ENCODE measurements at regions not wholly inside any gene's neighbourhood (a gene's known extent, or its start where the extent isn't known, plus 50 kb on each side); places are given as distances from the start of the nearest gene placed in this dataset.

DNA sequence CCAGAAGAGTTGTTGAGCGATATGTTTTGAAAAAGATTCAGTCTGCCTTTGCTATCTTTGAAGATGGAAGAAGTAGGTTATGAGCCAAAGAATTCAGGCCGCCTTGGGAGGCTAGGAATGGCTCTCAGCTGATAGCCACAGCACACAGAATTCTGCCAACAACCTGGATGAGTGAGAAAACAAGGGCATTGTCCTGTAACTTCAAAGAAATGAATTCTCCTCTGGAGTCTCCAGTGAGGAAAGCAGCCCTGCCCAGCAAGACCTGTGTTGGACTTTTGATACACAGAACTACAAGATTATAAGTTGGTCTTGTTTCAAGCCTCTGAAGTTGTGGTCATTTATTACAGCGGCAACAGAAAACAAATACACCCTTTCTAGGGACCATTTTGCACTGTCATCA, 509.9 kb upstream of the ZNF608 start:
- CTCF ChIA-PET (ENCODE audit: unreplicated experiment): no interaction called here
- Histone ChIP-seq H4K20me1 (ENCODE audit: insufficient read depth, low read length) (no peaks in the 10 kb centered on the region), H3K4me1 (ENCODE audit: insufficient read depth, low read length, poor library complexity, severe bottlenecking) (no peaks in the 10 kb centered on the region), H3K27ac (ENCODE audit: low read depth, low read length, poor library complexity, severe bottlenecking) (no peak overlapping the region), H2AFZ (ENCODE audit: low read length) (no peak overlapping the region), H3K4me2 (ENCODE audit: low read length) (no peak overlapping the region), H3K4me3 (ENCODE audit: low read depth, low read length, poor library complexity, severe bottlenecking) (no peak overlapping the region), H3K36me3 (ENCODE audit: insufficient read depth, low read length) (no peaks in the 10 kb centered on the region; the same call in 1 of the 2 replicates), H3K9me3 (ENCODE audit: low read length) (peaks cover 24% of the 10 kb centered on the region; the same call in 1 of the 2 replicates), H3K79me2 (ENCODE audit: insufficient read depth, low read depth, low read length) (no peaks in the 10 kb centered on the region), H3K9me2 (ENCODE audit: insufficient read depth, low read length) (peaks cover 5% of the 10 kb centered on the region; the same call in 1 of the 2 replicates)
- POLR2A ChIA-PET: interaction anchor here (1.4 kb wide), 1 partner anchor 13 kb away, joined by 4 read pairs; no protein-coding TSS in a partner anchor
- TF ChIP-seq, protein P1, sequence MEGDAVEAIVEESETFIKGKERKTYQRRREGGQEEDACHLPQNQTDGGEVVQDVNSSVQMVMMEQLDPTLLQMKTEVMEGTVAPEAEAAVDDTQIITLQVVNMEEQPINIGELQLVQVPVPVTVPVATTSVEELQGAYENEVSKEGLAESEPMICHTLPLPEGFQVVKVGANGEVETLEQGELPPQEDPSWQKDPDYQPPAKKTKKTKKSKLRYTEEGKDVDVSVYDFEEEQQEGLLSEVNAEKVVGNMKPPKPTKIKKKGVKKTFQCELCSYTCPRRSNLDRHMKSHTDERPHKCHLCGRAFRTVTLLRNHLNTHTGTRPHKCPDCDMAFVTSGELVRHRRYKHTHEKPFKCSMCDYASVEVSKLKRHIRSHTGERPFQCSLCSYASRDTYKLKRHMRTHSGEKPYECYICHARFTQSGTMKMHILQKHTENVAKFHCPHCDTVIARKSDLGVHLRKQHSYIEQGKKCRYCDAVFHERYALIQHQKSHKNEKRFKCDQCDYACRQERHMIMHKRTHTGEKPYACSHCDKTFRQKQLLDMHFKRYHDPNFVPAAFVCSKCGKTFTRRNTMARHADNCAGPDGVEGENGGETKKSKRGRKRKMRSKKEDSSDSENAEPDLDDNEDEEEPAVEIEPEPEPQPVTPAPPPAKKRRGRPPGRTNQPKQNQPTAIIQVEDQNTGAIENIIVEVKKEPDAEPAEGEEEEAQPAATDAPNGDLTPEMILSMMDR (conservative IDR thresholded peaks at IDR 0.05; ENCODE audit: low read length): no peak
- no peak for TF ChIP-seq EZH2phosphoT487 (IDR thresholded peaks at IDR 0.05; ENCODE audit: borderline replicate concordance, low read depth, low read length)
- DNase-seq (ENCODE audit: low spot score): no peak
- intact Hi-C loops (cut with micrococcal nuclease; ENCODE audit: unreplicated experiment): no loop called here
- no TSS peak for BruUV-seq (replicated peaks)

DNA sequence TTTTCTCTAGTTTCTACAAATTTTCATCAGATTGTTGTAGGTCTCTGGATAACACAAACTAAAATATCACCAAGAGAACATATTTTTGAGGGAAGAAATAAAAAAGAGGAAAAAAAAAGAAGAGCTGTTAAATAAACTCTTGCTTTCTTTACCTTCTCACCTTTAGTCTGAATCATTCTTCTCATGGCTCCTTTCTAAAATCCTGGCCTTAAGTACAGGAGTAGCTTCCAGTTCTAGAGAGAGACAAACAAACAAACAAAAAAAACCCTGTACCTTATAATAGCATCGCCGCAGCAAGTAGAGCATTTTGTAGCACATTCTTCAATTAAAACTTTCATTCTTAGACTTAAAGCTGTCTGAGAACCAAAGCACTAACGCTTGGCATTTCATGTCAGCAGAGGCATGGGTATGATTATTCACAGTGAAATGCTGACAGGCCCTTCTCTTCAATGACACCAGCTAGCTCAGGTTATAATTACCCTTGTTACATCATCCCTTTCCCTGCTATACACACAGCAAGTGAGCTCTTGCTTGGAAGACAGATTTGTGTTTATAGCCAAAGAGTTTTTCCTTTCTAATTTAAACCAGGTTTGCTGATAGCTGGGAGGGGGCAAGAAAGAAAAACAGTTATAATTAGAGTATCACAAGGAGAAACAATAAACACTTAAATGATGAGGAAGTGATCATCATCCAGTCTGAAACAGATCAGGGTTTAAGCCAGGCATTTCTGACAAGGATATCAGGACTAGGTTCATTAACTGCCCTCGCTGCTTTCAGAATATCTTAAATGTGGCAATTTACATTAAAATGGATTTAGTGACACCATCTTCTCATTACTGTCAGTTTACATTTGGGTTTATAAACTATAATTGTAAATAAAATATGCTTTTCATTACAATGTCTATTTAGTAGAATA, 510.9 kb upstream of the ZNF608 start:
- no peak overlapping the region for H2AFZ ChIP-seq (ENCODE audit: low read length)
- no peaks in the 10 kb centered on the region for H4K20me1 ChIP-seq (ENCODE audit: insufficient read depth, low read length)
- H3K36me3 ChIP-seq (ENCODE audit: insufficient read depth, low read length): no peaks in the 10 kb centered on the region; the same call in 1 of the 2 replicates
- intact Hi-C loops (cut with micrococcal nuclease; ENCODE audit: unreplicated experiment): no loop called here
- peaks cover 31% of the 10 kb centered on the region; the same call in 1 of the 2 replicates for H3K9me3 ChIP-seq (ENCODE audit: low read length)
- TF ChIP-seq, protein P1 (conservative IDR thresholded peaks at IDR 0.05; ENCODE audit: low read length): no peak
- CTCF ChIA-PET (ENCODE audit: unreplicated experiment): no interaction called here
- DNase-seq (ENCODE audit: low spot score): no peak
- H3K9me2 ChIP-seq (ENCODE audit: insufficient read depth, low read length): peaks cover 5% of the 10 kb centered on the region; the same call in 1 of the 2 replicates
- no peaks in the 10 kb centered on the region for H3K79me2 ChIP-seq (ENCODE audit: insufficient read depth, low read depth, low read length)
- H3K4me1 ChIP-seq (ENCODE audit: insufficient read depth, low read length, poor library complexity, severe bottlenecking): no peaks in the 10 kb centered on the region
- POLR2A ChIA-PET: interaction anchor here (0.6 to 0.8 kb wide), 2 partner anchors 66 to 524 kb away, joined by 3 to 6 read pairs; no protein-coding TSS in a partner anchor
- no TSS peak for BruUV-seq (replicated peaks)
- H3K4me3 ChIP-seq (ENCODE audit: low read depth, low read length, poor library complexity, severe bottlenecking): no peak overlapping the region
- no peak overlapping the region for H3K27ac ChIP-seq (ENCODE audit: low read depth, low read length, poor library complexity, severe bottlenecking)
- H3K4me2 ChIP-seq (ENCODE audit: low read length): no peak overlapping the region

DNA sequence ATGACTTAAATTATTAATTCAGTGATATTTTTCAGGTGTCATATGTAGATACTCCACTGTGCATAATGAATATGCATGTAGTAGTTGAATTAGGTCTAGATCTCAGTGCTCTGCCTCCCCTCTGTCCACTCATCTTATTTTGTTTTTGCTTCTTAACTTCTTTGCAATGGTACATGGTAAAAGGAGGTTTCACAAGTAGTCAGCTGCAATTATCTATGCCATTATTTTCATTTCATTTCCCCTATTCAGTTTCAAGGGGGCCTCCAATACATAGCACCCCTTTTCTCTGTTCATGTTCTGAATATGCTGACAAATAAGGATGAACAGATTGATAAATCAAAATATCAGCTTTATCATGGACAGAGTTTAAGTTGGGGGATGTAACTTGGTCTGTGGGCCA, 511.6 kb upstream of the ZNF608 start:
- Histone ChIP-seq H2AFZ (ENCODE audit: low read length) (no peak overlapping the region), H3K9me2 (ENCODE audit: insufficient read depth, low read length) (peaks cover 5% of the 10 kb centered on the region; the same call in 1 of the 2 replicates), H3K4me3 (ENCODE audit: low read depth, low read length, poor library complexity, severe bottlenecking) (no peak overlapping the region), H3K27ac (ENCODE audit: low read depth, low read length, poor library complexity, severe bottlenecking) (no peak overlapping the region), H3K4me2 (ENCODE audit: low read length) (no peak overlapping the region), H3K79me2 (ENCODE audit: insufficient read depth, low read depth, low read length) (no peaks in the 10 kb centered on the region), H3K9me3 (ENCODE audit: low read length) (peaks cover 31% of the 10 kb centered on the region; the same call in 1 of the 2 replicates), H3K36me3 (ENCODE audit: insufficient read depth, low read length) (no peaks in the 10 kb centered on the region; the same call in 1 of the 2 replicates), H4K20me1 (ENCODE audit: insufficient read depth, low read length) (no peaks in the 10 kb centered on the region), H3K4me1 (ENCODE audit: insufficient read depth, low read length, poor library complexity, severe bottlenecking) (no peaks in the 10 kb centered on the region)
- BruUV-seq (replicated peaks): no TSS peak
- ChIA-PET CTCF (ENCODE audit: unreplicated experiment) (no interaction called here), POLR2A (interaction anchor here (0.6 kb wide), 1 partner anchor 525 kb away, joined by 6 read pairs; no protein-coding TSS in a partner anchor)
- DNase-seq (ENCODE audit: low spot score): no peak
- no peak for TF ChIP-seq EZH2phosphoT487 (IDR thresholded peaks at IDR 0.05; ENCODE audit: borderline replicate concordance, low read depth, low read length)
- TF ChIP-seq, protein P1 (conservative IDR thresholded peaks at IDR 0.05; ENCODE audit: low read length): no peak
- intact Hi-C loops (cut with micrococcal nuclease; ENCODE audit: unreplicated experiment): no loop called here
